ENCODE measurements at regions not wholly inside any gene's neighbourhood (a gene's known extent, or its start where the extent isn't known, plus 50 kb on each side); places are given as distances from the start of the nearest gene placed in this dataset.

DNA sequence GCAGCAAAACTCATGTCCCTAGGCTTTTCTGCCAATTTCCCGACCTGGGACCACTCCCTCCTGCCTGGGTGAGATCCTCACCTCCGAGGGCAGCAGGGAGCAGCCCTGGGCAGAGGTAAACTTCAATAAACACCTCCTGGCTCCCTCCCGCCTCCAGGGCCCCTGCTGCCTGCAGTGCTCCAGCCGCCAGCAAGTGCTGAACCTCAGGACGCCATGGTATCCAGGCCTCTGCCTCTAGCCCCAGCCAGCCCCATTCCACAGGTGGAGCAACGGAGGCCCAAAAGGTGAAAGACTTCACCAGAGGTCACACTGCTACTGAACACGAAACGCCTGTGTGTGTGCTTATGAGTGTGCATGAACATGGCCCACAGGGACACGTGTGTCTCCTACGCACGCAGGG, 59.9 kb upstream of the LINGO1 start:
- TF ChIP-seq POLR2A (IDR thresholded peaks at IDR 0.05; ENCODE audit: low read length) (no peak), GATA1 (IDR thresholded peaks at IDR 0.05; ENCODE audit: low read depth, low read length) (no peak)
